H9 (cell line): ENCODE measurements at regions not wholly inside any gene's neighbourhood (a gene's known extent, or its start where the extent isn't known, plus 50 kb on each side); places are given as distances from the start of the nearest gene placed in this dataset.

ENCODE experiments used
- DNase-seq: peaks from one replicate; pipeline ENCODE4 v3.0.0-alpha.2; 2017
- H2AFZ ChIP-seq: one replicate; pipeline ENCODE4 v1.6.1; 2013; ENCODE audit warnings: mild to moderate bottlenecking, low read length, control low read depth, moderate library complexity
- H2AK5ac ChIP-seq: 2 replicates; pipeline ENCODE4 v1.6.1; 2013; ENCODE audit warnings: low read length, control low read depth, mixed read lengths; ENCODE audit not compliant: insufficient read length
- H2BK120ac ChIP-seq: one replicate; pipeline ENCODE4 v1.6.1; 2013; ENCODE audit warnings: low read depth, mild to moderate bottlenecking, low read length, control low read depth, inconsistent platforms; ENCODE audit not compliant: poor library complexity, severe bottlenecking
- H2BK12ac ChIP-seq: 2 replicates; pipeline ENCODE4 v1.6.1; 2013; ENCODE audit warnings: low read length, control low read depth, mixed read lengths, low read depth; ENCODE audit not compliant: insufficient read length
- H2BK15ac ChIP-seq: 2 replicates; pipeline ENCODE4 v1.6.1; 2013; ENCODE audit warnings: low read depth, low read length, control low read depth
- H2BK20ac ChIP-seq: one replicate; pipeline ENCODE4 v1.6.1; 2013; ENCODE audit warnings: low read depth, mild to moderate bottlenecking, low read length, control low read depth, inconsistent platforms; ENCODE audit not compliant: poor library complexity, severe bottlenecking
- H2BK5ac ChIP-seq: 2 replicates; pipeline ENCODE4 v1.6.1; 2013; ENCODE audit warnings: low read length, control low read depth, mixed read lengths; ENCODE audit not compliant: insufficient read length
- H3K14ac ChIP-seq: 2 replicates; pipeline ENCODE4 v1.6.1; 2013; ENCODE audit warnings: low read length, control low read depth; ENCODE audit not compliant: insufficient read depth
- H3K18ac ChIP-seq: 2 replicates; pipeline ENCODE4 v1.6.1; 2013; ENCODE audit warnings: low read depth, mild to moderate bottlenecking, mixed read lengths, low read length, control low read depth; ENCODE audit not compliant: insufficient read length
- H3K23ac ChIP-seq: 2 replicates; pipeline ENCODE4 v1.6.1; 2013; ENCODE audit warnings: low read length, control low read depth, mixed read lengths, low read depth; ENCODE audit not compliant: insufficient read length
- H3K23me2 ChIP-seq: 2 replicates; pipeline ENCODE4 v1.6.1; 2013; ENCODE audit warnings: low read depth, mild to moderate bottlenecking, mixed read lengths, low read length, control low read depth; ENCODE audit not compliant: insufficient read length, poor library complexity, severe bottlenecking
- H3K27ac ChIP-seq: 2 replicates; pipeline ENCODE4 v1.5.1; 2013; ENCODE audit warnings: low read length, control low read depth, mixed read lengths, low read depth; ENCODE audit not compliant: insufficient read length
- H3K27me3 ChIP-seq: 2 replicates; pipeline ENCODE4 v1.6.1; 2013; ENCODE audit warnings: low read length, control low read depth, inconsistent platforms; ENCODE audit not compliant: insufficient read depth
- H3K4ac ChIP-seq: 2 replicates; pipeline ENCODE4 v1.6.1; 2013; ENCODE audit warnings: low read depth, mild to moderate bottlenecking, control low read depth, inconsistent platforms, low read length, moderate library complexity
- H3K4me1 ChIP-seq: 2 replicates; pipeline ENCODE4 v1.6.1; 2013; ENCODE audit warnings: low read length, control low read depth, inconsistent platforms; ENCODE audit not compliant: insufficient read depth
- H3K4me2 ChIP-seq: 2 replicates; pipeline ENCODE4 v1.6.1; 2013; ENCODE audit warnings: low read length, control low read depth, mixed read lengths; ENCODE audit not compliant: insufficient read length, insufficient read depth
- H3K56ac ChIP-seq: 2 replicates; pipeline ENCODE4 v1.6.1; 2013; ENCODE audit warnings: low read depth, mild to moderate bottlenecking, mixed read lengths, low read length, control low read depth; ENCODE audit not compliant: insufficient read length
- H3K79me1 ChIP-seq: 2 replicates; pipeline ENCODE4 v1.6.1; 2013; ENCODE audit warnings: low read depth, mild to moderate bottlenecking, moderate library complexity, low read length, control low read depth, inconsistent platforms; ENCODE audit not compliant: insufficient read depth, poor library complexity, severe bottlenecking
- H3K79me2 ChIP-seq: 2 replicates; pipeline ENCODE4 v1.6.1; 2013; ENCODE audit warnings: low read length, control low read depth, inconsistent platforms; ENCODE audit not compliant: insufficient read depth
- H3K9ac ChIP-seq: 2 replicates; pipeline ENCODE4 v1.6.1; 2013; ENCODE audit warnings: low read length, control low read depth, mixed read lengths; ENCODE audit not compliant: insufficient read length; ENCODE audit errors: extremely low read depth
- H3K9me3 ChIP-seq: one replicate; pipeline ENCODE4 v1.6.1; 2013; ENCODE audit warnings: low read depth, low read length, inconsistent platforms; ENCODE audit not compliant: control insufficient read depth
- H3T11ph ChIP-seq: one replicate; pipeline ENCODE4 v1.6.1; 2013; ENCODE audit warnings: mild to moderate bottlenecking, low read length, control low read depth, inconsistent platforms
- H4K20me1 ChIP-seq: one replicate; pipeline ENCODE4 v1.6.1; 2013; ENCODE audit not compliant: control insufficient read depth, insufficient read length, insufficient read depth
- H4K5ac ChIP-seq: 2 replicates; pipeline ENCODE4 v1.6.1; 2013; ENCODE audit warnings: low read depth, mild to moderate bottlenecking, mixed read lengths, low read length, control low read depth; ENCODE audit not compliant: insufficient read length
- H4K8ac ChIP-seq: replicated peaks from 2 replicates; pipeline ENCODE4 v1.6.1; 2013; ENCODE audit warnings: low read length, control low read depth, mixed read lengths, low read depth; ENCODE audit not compliant: insufficient read length
- H4K91ac ChIP-seq: 2 replicates; pipeline ENCODE4 v1.6.1; 2013; ENCODE audit warnings: low read depth, mild to moderate bottlenecking, moderate library complexity, mixed read lengths, low read length, control low read depth; ENCODE audit not compliant: insufficient read length
- H3K27ac Mint-ChIP-seq, 3 experiments: 2 replicates in 2 of 3; 3 replicates in 1 of 3; pipeline ENCODE4 v1.8.0; 2020 to 2021; ENCODE audit warnings: mixed read lengths in 3 of 3, mild to moderate bottlenecking in 1 of 3, moderate library complexity in 1 of 3
- H3K27me3 Mint-ChIP-seq: 2 replicates; pipeline ENCODE4 v1.8.0; 2021; ENCODE audit warnings: low read depth, mild to moderate bottlenecking, moderate library complexity, mixed read lengths
- H3K36me3 Mint-ChIP-seq, 3 experiments: 2 replicates in 2 of 3; 3 replicates in 1 of 3; pipeline ENCODE4 v1.8.0; 2020 to 2021; ENCODE audit warnings: low read depth in 3 of 3, mixed read lengths in 3 of 3; ENCODE audit not compliant: insufficient read depth in 1 of 3
- H3K4me1 Mint-ChIP-seq, 2 experiments: 2 replicates each; pipeline ENCODE4 v1.8.0; 2020; ENCODE audit warnings: mixed read lengths in 2 of 2
- H3K4me3 Mint-ChIP-seq, 2 experiments: 2 replicates in 1 of 2; 3 replicates in 1 of 2; pipeline ENCODE4 v1.8.0; 2020 to 2021; ENCODE audit warnings: mild to moderate bottlenecking in 2 of 2, mixed read lengths in 2 of 2, moderate library complexity in 1 of 2
- H3K9me3 Mint-ChIP-seq, 2 experiments: 2 replicates in 1 of 2; 3 replicates in 1 of 2; pipeline ENCODE4 v1.8.0; 2020; ENCODE audit warnings: mild to moderate bottlenecking in 2 of 2, mixed read lengths in 2 of 2, moderate library complexity in 1 of 2
- WGBS: extraction: QIAGEN DNeasy Blood & Tissue Kit; methylation state at CpG from one replicate; pipeline ENCODE4 v1.1.7; 2013; ENCODE audit warnings: missing lambda C conversion rate, low lambda C conversion rate, mixed read lengths; ENCODE audit not compliant: insufficient read length; ENCODE audit errors: extremely low coverage; 5-methylcytosine and 5-hydroxymethylcytosine counted together
- TF ChIP-seq, protein P1 (sequence below): fragments of 200-600 bp; sonication (generic); conservative IDR thresholded peaks from 3 replicates; pipeline ENCODE4 v1.8.0; 2021; ENCODE audit warnings: antibody characterized with exemption, mild to moderate bottlenecking

- H3K27ac ChIP-seq: no peak overlapping the region
- H3K27me3 Mint-ChIP-seq: no peaks in the 10 kb centered on the region
- TF ChIP-seq, protein P1, sequence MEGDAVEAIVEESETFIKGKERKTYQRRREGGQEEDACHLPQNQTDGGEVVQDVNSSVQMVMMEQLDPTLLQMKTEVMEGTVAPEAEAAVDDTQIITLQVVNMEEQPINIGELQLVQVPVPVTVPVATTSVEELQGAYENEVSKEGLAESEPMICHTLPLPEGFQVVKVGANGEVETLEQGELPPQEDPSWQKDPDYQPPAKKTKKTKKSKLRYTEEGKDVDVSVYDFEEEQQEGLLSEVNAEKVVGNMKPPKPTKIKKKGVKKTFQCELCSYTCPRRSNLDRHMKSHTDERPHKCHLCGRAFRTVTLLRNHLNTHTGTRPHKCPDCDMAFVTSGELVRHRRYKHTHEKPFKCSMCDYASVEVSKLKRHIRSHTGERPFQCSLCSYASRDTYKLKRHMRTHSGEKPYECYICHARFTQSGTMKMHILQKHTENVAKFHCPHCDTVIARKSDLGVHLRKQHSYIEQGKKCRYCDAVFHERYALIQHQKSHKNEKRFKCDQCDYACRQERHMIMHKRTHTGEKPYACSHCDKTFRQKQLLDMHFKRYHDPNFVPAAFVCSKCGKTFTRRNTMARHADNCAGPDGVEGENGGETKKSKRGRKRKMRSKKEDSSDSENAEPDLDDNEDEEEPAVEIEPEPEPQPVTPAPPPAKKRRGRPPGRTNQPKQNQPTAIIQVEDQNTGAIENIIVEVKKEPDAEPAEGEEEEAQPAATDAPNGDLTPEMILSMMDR: no peak
Measured at GRCh38 chr2:39855856-39856255, 76.8 kb upstream of the THUMPD2 start.

More at GRCh38 chr2:39855856-39856255, 76.8 kb upstream of the THUMPD2 start:
- no peak overlapping the region for H3K18ac ChIP-seq
- no peaks in the 10 kb centered on the region for H3K79me1 ChIP-seq
- no peaks in the 10 kb centered on the region for H3K23me2 ChIP-seq
- H3K14ac ChIP-seq: no peak overlapping the region
- no peak overlapping the region for H2AFZ ChIP-seq
- no peak overlapping the region for H3K4me3 Mint-ChIP-seq
- no peak overlapping the region for H3K4ac ChIP-seq
- H3K23ac ChIP-seq: no peak overlapping the region
- H3K4me1 ChIP-seq: no peaks in the 10 kb centered on the region
- H3K4me1 Mint-ChIP-seq: peaks cover 13% of the 10 kb centered on the region in 2 experiments
- no peak overlapping the region for H3K56ac ChIP-seq
- no peaks in the 10 kb centered on the region for H3K79me2 ChIP-seq
- H3K9me3 Mint-ChIP-seq: no peaks in the 10 kb centered on the region
- no peak overlapping the region for H3T11ph ChIP-seq
- H3K36me3 Mint-ChIP-seq: no peaks in the 10 kb centered on the region
- H3K27ac Mint-ChIP-seq: no peak overlapping the region
- no peak overlapping the region for H4K91ac ChIP-seq
- no peak overlapping the region for H2BK20ac ChIP-seq
- no peak overlapping the region for H2BK120ac ChIP-seq
- H3K9ac ChIP-seq: no peak overlapping the region
- no peaks in the 10 kb centered on the region for H4K20me1 ChIP-seq
- WGBS: no CpG with 5 or more reads among the region's 3 CpGs
- no peak overlapping the region for H4K8ac ChIP-seq
- no peaks in the 10 kb centered on the region for H3K27me3 ChIP-seq
- no peaks in the 10 kb centered on the region for H3K9me3 ChIP-seq
- H2BK15ac ChIP-seq: no peak overlapping the region
- H4K5ac ChIP-seq: no peak overlapping the region
- no peak overlapping the region for H3K4me2 ChIP-seq
- no peak overlapping the region for H2BK12ac ChIP-seq
- no peak for DNase-seq
- H2BK5ac ChIP-seq: no peak overlapping the region
- H2AK5ac ChIP-seq: no peak overlapping the region
